H9 (cell line): ENCODE measurements at regions not wholly inside any gene's neighbourhood (a gene's known extent, or its start where the extent isn't known, plus 50 kb on each side); places are given as distances from the start of the nearest gene placed in this dataset.

ENCODE experiments used
- DNase-seq: peaks from one replicate; pipeline ENCODE4 v3.0.0-alpha.2; 2017
- H2AFZ ChIP-seq: one replicate; pipeline ENCODE4 v1.6.1; 2013; ENCODE audit warnings: mild to moderate bottlenecking, low read length, control low read depth, moderate library complexity
- H2AK5ac ChIP-seq: 2 replicates; pipeline ENCODE4 v1.6.1; 2013; ENCODE audit warnings: low read length, control low read depth, mixed read lengths; ENCODE audit not compliant: insufficient read length
- H2BK120ac ChIP-seq: one replicate; pipeline ENCODE4 v1.6.1; 2013; ENCODE audit warnings: low read depth, mild to moderate bottlenecking, low read length, control low read depth, inconsistent platforms; ENCODE audit not compliant: poor library complexity, severe bottlenecking
- H2BK12ac ChIP-seq: 2 replicates; pipeline ENCODE4 v1.6.1; 2013; ENCODE audit warnings: low read length, control low read depth, mixed read lengths, low read depth; ENCODE audit not compliant: insufficient read length
- H2BK15ac ChIP-seq: 2 replicates; pipeline ENCODE4 v1.6.1; 2013; ENCODE audit warnings: low read depth, low read length, control low read depth
- H2BK20ac ChIP-seq: one replicate; pipeline ENCODE4 v1.6.1; 2013; ENCODE audit warnings: low read depth, mild to moderate bottlenecking, low read length, control low read depth, inconsistent platforms; ENCODE audit not compliant: poor library complexity, severe bottlenecking
- H2BK5ac ChIP-seq: 2 replicates; pipeline ENCODE4 v1.6.1; 2013; ENCODE audit warnings: low read length, control low read depth, mixed read lengths; ENCODE audit not compliant: insufficient read length
- H3K14ac ChIP-seq: 2 replicates; pipeline ENCODE4 v1.6.1; 2013; ENCODE audit warnings: low read length, control low read depth; ENCODE audit not compliant: insufficient read depth
- H3K18ac ChIP-seq: 2 replicates; pipeline ENCODE4 v1.6.1; 2013; ENCODE audit warnings: low read depth, mild to moderate bottlenecking, mixed read lengths, low read length, control low read depth; ENCODE audit not compliant: insufficient read length
- H3K23ac ChIP-seq: 2 replicates; pipeline ENCODE4 v1.6.1; 2013; ENCODE audit warnings: low read length, control low read depth, mixed read lengths, low read depth; ENCODE audit not compliant: insufficient read length
- H3K23me2 ChIP-seq: 2 replicates; pipeline ENCODE4 v1.6.1; 2013; ENCODE audit warnings: low read depth, mild to moderate bottlenecking, mixed read lengths, low read length, control low read depth; ENCODE audit not compliant: insufficient read length, poor library complexity, severe bottlenecking
- H3K27ac ChIP-seq: 2 replicates; pipeline ENCODE4 v1.5.1; 2013; ENCODE audit warnings: low read length, control low read depth, mixed read lengths, low read depth; ENCODE audit not compliant: insufficient read length
- H3K27me3 ChIP-seq: 2 replicates; pipeline ENCODE4 v1.6.1; 2013; ENCODE audit warnings: low read length, control low read depth, inconsistent platforms; ENCODE audit not compliant: insufficient read depth
- H3K4ac ChIP-seq: 2 replicates; pipeline ENCODE4 v1.6.1; 2013; ENCODE audit warnings: low read depth, mild to moderate bottlenecking, control low read depth, inconsistent platforms, low read length, moderate library complexity
- H3K4me1 ChIP-seq: 2 replicates; pipeline ENCODE4 v1.6.1; 2013; ENCODE audit warnings: low read length, control low read depth, inconsistent platforms; ENCODE audit not compliant: insufficient read depth
- H3K4me2 ChIP-seq: 2 replicates; pipeline ENCODE4 v1.6.1; 2013; ENCODE audit warnings: low read length, control low read depth, mixed read lengths; ENCODE audit not compliant: insufficient read length, insufficient read depth
- H3K56ac ChIP-seq: 2 replicates; pipeline ENCODE4 v1.6.1; 2013; ENCODE audit warnings: low read depth, mild to moderate bottlenecking, mixed read lengths, low read length, control low read depth; ENCODE audit not compliant: insufficient read length
- H3K79me1 ChIP-seq: 2 replicates; pipeline ENCODE4 v1.6.1; 2013; ENCODE audit warnings: low read depth, mild to moderate bottlenecking, moderate library complexity, low read length, control low read depth, inconsistent platforms; ENCODE audit not compliant: insufficient read depth, poor library complexity, severe bottlenecking
- H3K79me2 ChIP-seq: 2 replicates; pipeline ENCODE4 v1.6.1; 2013; ENCODE audit warnings: low read length, control low read depth, inconsistent platforms; ENCODE audit not compliant: insufficient read depth
- H3K9ac ChIP-seq: 2 replicates; pipeline ENCODE4 v1.6.1; 2013; ENCODE audit warnings: low read length, control low read depth, mixed read lengths; ENCODE audit not compliant: insufficient read length; ENCODE audit errors: extremely low read depth
- H3K9me3 ChIP-seq: one replicate; pipeline ENCODE4 v1.6.1; 2013; ENCODE audit warnings: low read depth, low read length, inconsistent platforms; ENCODE audit not compliant: control insufficient read depth
- H3T11ph ChIP-seq: one replicate; pipeline ENCODE4 v1.6.1; 2013; ENCODE audit warnings: mild to moderate bottlenecking, low read length, control low read depth, inconsistent platforms
- H4K20me1 ChIP-seq: one replicate; pipeline ENCODE4 v1.6.1; 2013; ENCODE audit not compliant: control insufficient read depth, insufficient read length, insufficient read depth
- H4K5ac ChIP-seq: 2 replicates; pipeline ENCODE4 v1.6.1; 2013; ENCODE audit warnings: low read depth, mild to moderate bottlenecking, mixed read lengths, low read length, control low read depth; ENCODE audit not compliant: insufficient read length
- H4K8ac ChIP-seq: replicated peaks from 2 replicates; pipeline ENCODE4 v1.6.1; 2013; ENCODE audit warnings: low read length, control low read depth, mixed read lengths, low read depth; ENCODE audit not compliant: insufficient read length
- H4K91ac ChIP-seq: 2 replicates; pipeline ENCODE4 v1.6.1; 2013; ENCODE audit warnings: low read depth, mild to moderate bottlenecking, moderate library complexity, mixed read lengths, low read length, control low read depth; ENCODE audit not compliant: insufficient read length
- H3K27ac Mint-ChIP-seq, 3 experiments: 2 replicates in 2 of 3; 3 replicates in 1 of 3; pipeline ENCODE4 v1.8.0; 2020 to 2021; ENCODE audit warnings: mixed read lengths in 3 of 3, mild to moderate bottlenecking in 1 of 3, moderate library complexity in 1 of 3
- H3K27me3 Mint-ChIP-seq: 2 replicates; pipeline ENCODE4 v1.8.0; 2021; ENCODE audit warnings: low read depth, mild to moderate bottlenecking, moderate library complexity, mixed read lengths
- H3K36me3 Mint-ChIP-seq, 3 experiments: 2 replicates in 2 of 3; 3 replicates in 1 of 3; pipeline ENCODE4 v1.8.0; 2020 to 2021; ENCODE audit warnings: low read depth in 3 of 3, mixed read lengths in 3 of 3; ENCODE audit not compliant: insufficient read depth in 1 of 3
- H3K4me1 Mint-ChIP-seq, 2 experiments: 2 replicates each; pipeline ENCODE4 v1.8.0; 2020; ENCODE audit warnings: mixed read lengths in 2 of 2
- H3K4me3 Mint-ChIP-seq, 2 experiments: 2 replicates in 1 of 2; 3 replicates in 1 of 2; pipeline ENCODE4 v1.8.0; 2020 to 2021; ENCODE audit warnings: mild to moderate bottlenecking in 2 of 2, mixed read lengths in 2 of 2, moderate library complexity in 1 of 2
- H3K9me3 Mint-ChIP-seq, 2 experiments: 2 replicates in 1 of 2; 3 replicates in 1 of 2; pipeline ENCODE4 v1.8.0; 2020; ENCODE audit warnings: mild to moderate bottlenecking in 2 of 2, mixed read lengths in 2 of 2, moderate library complexity in 1 of 2
- TF ChIP-seq, protein P1 (sequence below): fragments of 200-600 bp; sonication (generic); conservative IDR thresholded peaks from 3 replicates; pipeline ENCODE4 v1.8.0; 2021; ENCODE audit warnings: antibody characterized with exemption, mild to moderate bottlenecking

DNA sequence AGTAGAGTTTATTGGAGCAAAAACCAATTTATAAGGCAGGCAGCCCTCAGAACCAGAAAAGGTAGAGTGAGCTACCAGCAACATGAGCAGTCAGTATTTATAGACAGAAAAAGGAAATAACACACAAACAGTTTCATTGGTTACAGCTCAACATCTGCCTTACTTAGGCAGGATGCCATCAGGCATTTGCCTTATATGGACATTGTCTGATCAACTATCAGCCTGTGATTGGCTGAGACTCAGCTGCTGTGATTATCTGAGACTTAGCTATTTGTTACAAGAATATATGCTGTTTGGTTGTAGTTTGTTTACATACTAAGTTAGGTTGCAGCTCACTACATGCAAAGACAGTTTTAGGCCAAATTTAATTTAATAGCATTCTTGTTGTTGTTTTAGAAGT is 60.4 kb upstream of the CDK1 start:
- Histone ChIP-seq H2BK5ac (no peak overlapping the region), H3K14ac (no peak overlapping the region), H4K5ac (no peak overlapping the region), H3K9ac (no peak overlapping the region), H3K4ac (no peak overlapping the region), H2AK5ac (no peak overlapping the region), H3K23ac (no peak overlapping the region), H3K18ac (no peak overlapping the region), H3K27ac (no peak overlapping the region), H4K91ac (no peak overlapping the region), H3K23me2 (no peaks in the 10 kb centered on the region), H4K8ac (no peak overlapping the region), H3K9me3 (no peaks in the 10 kb centered on the region), H3K56ac (no peak overlapping the region), H3K27me3 (no peaks in the 10 kb centered on the region), H2BK15ac (no peak overlapping the region), H4K20me1 (no peaks in the 10 kb centered on the region), H3K79me2 (no peaks in the 10 kb centered on the region), H2BK12ac (no peak overlapping the region), H2BK120ac (no peak overlapping the region), H2BK20ac (no peak overlapping the region), H3T11ph (no peak overlapping the region), H2AFZ (no peak overlapping the region), H3K79me1 (no peaks in the 10 kb centered on the region), H3K4me2 (no peak overlapping the region), H3K4me1 (no peaks in the 10 kb centered on the region)
- peaks cover 0 to 3% (median 3%) of the 10 kb centered on the region in 3 experiments; a peak in 1 of 7 replicates for H3K36me3 Mint-ChIP-seq
- peaks cover 0 to 3% of the 10 kb centered on the region in 2 experiments; a peak in 2 of 4 replicates for H3K4me1 Mint-ChIP-seq
- no peak overlapping the region for H3K4me3 Mint-ChIP-seq
- no peak for DNase-seq
- TF ChIP-seq, protein P1, sequence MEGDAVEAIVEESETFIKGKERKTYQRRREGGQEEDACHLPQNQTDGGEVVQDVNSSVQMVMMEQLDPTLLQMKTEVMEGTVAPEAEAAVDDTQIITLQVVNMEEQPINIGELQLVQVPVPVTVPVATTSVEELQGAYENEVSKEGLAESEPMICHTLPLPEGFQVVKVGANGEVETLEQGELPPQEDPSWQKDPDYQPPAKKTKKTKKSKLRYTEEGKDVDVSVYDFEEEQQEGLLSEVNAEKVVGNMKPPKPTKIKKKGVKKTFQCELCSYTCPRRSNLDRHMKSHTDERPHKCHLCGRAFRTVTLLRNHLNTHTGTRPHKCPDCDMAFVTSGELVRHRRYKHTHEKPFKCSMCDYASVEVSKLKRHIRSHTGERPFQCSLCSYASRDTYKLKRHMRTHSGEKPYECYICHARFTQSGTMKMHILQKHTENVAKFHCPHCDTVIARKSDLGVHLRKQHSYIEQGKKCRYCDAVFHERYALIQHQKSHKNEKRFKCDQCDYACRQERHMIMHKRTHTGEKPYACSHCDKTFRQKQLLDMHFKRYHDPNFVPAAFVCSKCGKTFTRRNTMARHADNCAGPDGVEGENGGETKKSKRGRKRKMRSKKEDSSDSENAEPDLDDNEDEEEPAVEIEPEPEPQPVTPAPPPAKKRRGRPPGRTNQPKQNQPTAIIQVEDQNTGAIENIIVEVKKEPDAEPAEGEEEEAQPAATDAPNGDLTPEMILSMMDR = no peak
- no peak overlapping the region for H3K27ac Mint-ChIP-seq
- no peaks in the 10 kb centered on the region for H3K27me3 Mint-ChIP-seq
- peaks cover 0 to 3% of the 10 kb centered on the region in 2 experiments; a peak in 4 of 5 replicates for H3K9me3 Mint-ChIP-seq
